Spleen (tissue), 11 donors: ENCODE measurements at regions not wholly inside any gene's neighbourhood (a gene's known extent, or its start where the extent isn't known, plus 50 kb on each side); places are given as distances from the start of the nearest gene placed in this dataset.

Experiments used
- DNase-seq: peaks from one replicate; pipeline ENCODE4 v3.0.0-alpha.2; 2020
- H3K27ac ChIP-seq, 8 donors: fragments of 200-600 bp; sonication (generic) in 7 of 8; 1 replicate in 4 of 8; 2 replicates in 4 of 8; pipeline versions ENCODE4 v1.5.0 to v1.8.0; 2016 to 2021; ENCODE audit warnings: inconsistent platforms in 4 of 8, mild to moderate bottlenecking in 4 of 8, moderate library complexity in 1 of 8
- H3K27me3 ChIP-seq, 7 donors: fragments of 200-600 bp; sonication (generic) in 6 of 7; replicated peaks in 1 of 7; 1 replicate in 4 of 7; 2 replicates in 3 of 7; pipeline versions ENCODE4 v1.5.0 to v1.8.0; 2016 to 2021; ENCODE audit warnings: inconsistent platforms in 3 of 7, mild to moderate bottlenecking in 1 of 7
- H3K36me3 ChIP-seq, 6 donors: fragments of 200-600 bp; sonication (generic) in 5 of 6; 1 replicate in 4 of 6; 2 replicates in 2 of 6; pipeline versions ENCODE4 v1.5.0 to v1.8.0; 2016 to 2021; ENCODE audit warnings: inconsistent platforms in 2 of 6
- H3K4me1 ChIP-seq, 6 donors: fragments of 200-600 bp; sonication (generic) in 5 of 6; 1 replicate in 3 of 6; 2 replicates in 3 of 6; pipeline versions ENCODE4 v1.5.0 to v1.8.0; 2016 to 2021; ENCODE audit warnings: inconsistent platforms in 3 of 6
- H3K4me3 ChIP-seq, 8 donors: fragments of 200-600 bp; sonication (generic) in 7 of 8; 1 replicate in 4 of 8; 2 replicates in 4 of 8; pipeline versions ENCODE4 v1.5.0 to v1.8.0; 2016 to 2021; ENCODE audit warnings: inconsistent platforms in 4 of 8, mild to moderate bottlenecking in 4 of 8, moderate library complexity in 2 of 8
- H3K9me3 ChIP-seq, 8 donors: fragments of 200-600 bp; sonication (generic) in 7 of 8; 1 replicate in 4 of 8; 2 replicates in 4 of 8; pipeline versions ENCODE4 v1.5.0 to v1.8.0; 2016 to 2021; ENCODE audit warnings: inconsistent platforms in 4 of 8
- POLR2A ChIP-seq, 3 donors: fragments of 450-650 bp; IDR thresholded peaks; one replicate each; pipeline ENCODE4 v1.5.1; 2017; ENCODE audit warnings: antibody characterized with exemption in 3 of 3, mild to moderate bottlenecking in 1 of 3
- POLR2AphosphoS5 ChIP-seq, 3 donors: sonication (generic); formaldehyde crosslinking; IDR thresholded peaks; one replicate each; pipeline ENCODE4 v1.5.1; 2017; ENCODE audit warnings: antibody characterized with exemption in 3 of 3
- WGBS, 5 donors: extraction: QIAGEN DNeasy Blood & Tissue Kit in 3 of 5; methylation state at CpG; one replicate each; pipeline versions ENCODE4 v1.1.5 to v1.1.7; 2013 to 2018; 5-methylcytosine and 5-hydroxymethylcytosine counted together
- intact Hi-C: fragments of 100-400 bp; cut with DNase I; formaldehyde crosslinking; loops from one replicate; pipeline ENCODE4 v1.15.0; 2023; ENCODE audit warnings: low total_unique reads
- TF ChIP-seq, protein P1 (sequence below), 11 experiments: fragments of 200-600 bp in 7 of 11; fragments of 450-650 bp in 4 of 11; sonication (generic) in 4 of 11; IDR thresholded peaks in 8 of 11; conservative IDR thresholded peaks in 3 of 11; 1 replicate in 7 of 11; 2 replicates in 4 of 11; pipeline versions ENCODE4 v1.4.0 to v1.8.0; 2016 to 2021; ENCODE audit warnings: antibody characterized with exemption in 11 of 11, inconsistent platforms in 4 of 11, mild to moderate bottlenecking in 1 of 11
- donor health status: healthy with polysubstance abuse.
- donor health status: DM: no; HTN: no; CAD: no; lungs with moderate emphysema.
- donor health status: DM: no; HTN: no; CAD: no.
- donor health status: Bipolar disorder and iron deficiency.
- donor health status: healthy.
- donor health status: DM: no; HTN: no; CAD: no.
- donor health status: DM: yes; HTN: yes; CAD: no.

DNA sequence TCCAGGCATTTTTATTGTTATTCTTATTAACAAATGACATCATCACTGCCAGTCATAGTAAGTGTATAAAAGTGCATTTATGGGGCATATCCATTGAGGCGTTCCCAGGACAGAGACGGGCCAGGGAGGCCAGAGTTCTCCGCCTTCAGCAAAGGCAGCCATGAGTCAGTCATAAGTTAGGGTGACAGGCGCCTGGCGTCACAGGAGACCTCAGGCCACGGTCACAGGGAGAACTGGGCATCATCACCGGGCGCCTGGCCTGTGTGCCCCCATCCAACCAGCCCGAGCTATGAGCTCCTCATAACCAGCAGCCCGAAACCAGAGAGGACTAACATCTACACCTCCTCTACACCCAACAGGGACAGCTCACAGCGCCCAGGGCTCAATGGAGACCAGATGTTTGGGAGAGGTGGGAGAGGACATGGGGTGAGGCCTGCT lies 259.2 kb downstream of the DLL1 start:
- DNase-seq = peak; percentile 65
- Histone ChIP-seq H3K27ac (no peak overlapping the region), H3K27me3 (peaks cover 0 to 19% (median 0%) of the 10 kb centered on the region in 7 donors), H3K4me1 (peaks cover 0 to 1% (median 0%) of the 10 kb centered on the region in 6 donors), H3K9me3 (peaks cover 0 to 28% (median 13%) of the 10 kb centered on the region in 8 donors), H3K4me3 (no peak overlapping the region), H3K36me3 (no peaks in the 10 kb centered on the region)
- intact Hi-C loops = no loop called here
- 91 to 93% (median 92%) methylated on average over 6 to 11 of the region's 11 CpGs for WGBS, 5 donors
- no peak for TF ChIP-seq POLR2A (IDR thresholded peaks at IDR 0.05)
- no peak for TF ChIP-seq POLR2AphosphoS5 (IDR thresholded peaks at IDR 0.05)
- TF ChIP-seq, protein P1, sequence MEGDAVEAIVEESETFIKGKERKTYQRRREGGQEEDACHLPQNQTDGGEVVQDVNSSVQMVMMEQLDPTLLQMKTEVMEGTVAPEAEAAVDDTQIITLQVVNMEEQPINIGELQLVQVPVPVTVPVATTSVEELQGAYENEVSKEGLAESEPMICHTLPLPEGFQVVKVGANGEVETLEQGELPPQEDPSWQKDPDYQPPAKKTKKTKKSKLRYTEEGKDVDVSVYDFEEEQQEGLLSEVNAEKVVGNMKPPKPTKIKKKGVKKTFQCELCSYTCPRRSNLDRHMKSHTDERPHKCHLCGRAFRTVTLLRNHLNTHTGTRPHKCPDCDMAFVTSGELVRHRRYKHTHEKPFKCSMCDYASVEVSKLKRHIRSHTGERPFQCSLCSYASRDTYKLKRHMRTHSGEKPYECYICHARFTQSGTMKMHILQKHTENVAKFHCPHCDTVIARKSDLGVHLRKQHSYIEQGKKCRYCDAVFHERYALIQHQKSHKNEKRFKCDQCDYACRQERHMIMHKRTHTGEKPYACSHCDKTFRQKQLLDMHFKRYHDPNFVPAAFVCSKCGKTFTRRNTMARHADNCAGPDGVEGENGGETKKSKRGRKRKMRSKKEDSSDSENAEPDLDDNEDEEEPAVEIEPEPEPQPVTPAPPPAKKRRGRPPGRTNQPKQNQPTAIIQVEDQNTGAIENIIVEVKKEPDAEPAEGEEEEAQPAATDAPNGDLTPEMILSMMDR (IDR thresholded peaks at IDR 0.05 in 8 of 11, conservative IDR thresholded peaks at IDR 0.05 in 3 of 11) = no peak

DNA sequence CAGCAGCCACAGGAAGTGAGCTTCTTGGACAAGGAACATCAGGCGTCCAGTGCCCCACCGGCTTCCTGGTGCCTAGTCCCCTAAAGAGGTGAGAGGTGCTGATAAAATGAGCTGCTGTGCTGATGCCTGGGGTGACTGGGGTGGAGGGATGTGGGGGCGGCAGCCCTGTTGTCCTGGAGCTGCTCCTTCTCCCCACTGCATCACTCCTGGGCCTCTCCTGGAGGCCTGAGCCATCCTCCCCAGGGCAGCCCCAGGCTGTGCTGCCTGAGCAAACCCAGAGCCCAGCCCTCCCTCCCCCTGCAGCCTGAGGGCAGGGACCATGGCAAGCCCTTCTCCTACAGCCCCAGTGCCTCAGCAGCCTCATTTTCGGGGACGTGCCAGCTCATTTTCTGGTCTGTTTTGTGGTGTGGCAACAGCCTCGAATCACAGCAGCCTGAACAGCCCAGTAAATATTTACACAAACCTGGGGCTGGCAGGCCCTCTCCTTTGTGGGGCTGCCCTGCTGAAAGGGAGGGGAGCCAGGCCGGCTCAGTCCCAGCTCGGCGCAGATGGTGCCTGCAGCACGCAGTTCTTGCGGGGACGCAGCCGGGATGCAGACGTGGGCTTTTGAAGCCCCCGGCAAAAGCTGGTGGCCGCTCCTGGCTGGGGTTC lies 259.9 kb downstream of the DLL1 start:
- intact Hi-C loops = no loop called here
- peaks cover 0 to 24% (median 6%) of the 10 kb centered on the region in 8 donors for H3K9me3 ChIP-seq
- WGBS, 5 donors = 84 to 92% (median 89%) methylated on average over 9 to 16 of the region's 16 CpGs
- no peak overlapping the region for H3K27ac ChIP-seq
- no peaks in the 10 kb centered on the region for H3K4me1 ChIP-seq
- peaks cover 0 to 19% (median 0%) of the 10 kb centered on the region in 7 donors for H3K27me3 ChIP-seq
- TF ChIP-seq POLR2AphosphoS5 (IDR thresholded peaks at IDR 0.05) (no peak), POLR2A (IDR thresholded peaks at IDR 0.05) (no peak)
- TF ChIP-seq, protein P1 (IDR thresholded peaks at IDR 0.05 in 8 of 11, conservative IDR thresholded peaks at IDR 0.05 in 3 of 11) = no peak
- DNase-seq = peak; percentile 63
- H3K4me3 ChIP-seq = no peak overlapping the region
- no peaks in the 10 kb centered on the region for H3K36me3 ChIP-seq

DNA sequence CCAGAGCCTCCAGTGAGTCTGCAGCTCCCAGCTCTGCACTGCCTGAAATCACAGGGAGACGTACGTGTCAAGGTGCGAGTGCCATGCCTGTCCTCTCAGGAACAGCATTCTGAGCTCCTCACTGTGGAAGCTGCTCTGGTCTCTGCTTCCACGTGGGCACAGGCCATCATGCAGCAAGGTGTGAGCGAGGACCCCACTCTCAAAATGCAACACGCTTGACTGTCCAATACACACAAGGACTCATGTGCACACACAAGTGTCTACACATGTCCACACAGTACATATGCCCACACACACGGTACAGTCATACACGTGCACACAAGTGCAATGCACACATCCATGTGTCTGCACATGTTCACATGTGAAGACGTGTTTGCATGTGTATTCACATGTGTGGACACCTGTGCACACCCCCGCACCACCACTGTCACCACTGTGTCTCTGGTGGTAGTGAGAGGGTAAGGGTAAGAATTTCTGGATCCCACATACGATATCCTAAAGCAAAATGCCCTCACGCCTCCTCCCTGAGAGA lies 260.5 kb downstream of the DLL1 start:
- H3K36me3 ChIP-seq = no peaks in the 10 kb centered on the region
- TF ChIP-seq, protein P1 (IDR thresholded peaks at IDR 0.05 in 8 of 11, conservative IDR thresholded peaks at IDR 0.05 in 3 of 11) = no peak
- TF ChIP-seq POLR2AphosphoS5 (IDR thresholded peaks at IDR 0.05) (no peak), POLR2A (IDR thresholded peaks at IDR 0.05) (no peak)
- no peaks in the 10 kb centered on the region for H3K4me1 ChIP-seq
- H3K27me3 ChIP-seq = peaks cover 0 to 19% (median 0%) of the 10 kb centered on the region in 7 donors
- DNase-seq = no peak
- peaks cover 0 to 18% (median under 1%) of the 10 kb centered on the region in 8 donors for H3K9me3 ChIP-seq
- no peak overlapping the region for H3K27ac ChIP-seq
- intact Hi-C loops = no loop called here
- no peak overlapping the region for H3K4me3 ChIP-seq
- 79 to 93% (median 84%) methylated on average over 9 to 12 of the region's 12 CpGs for WGBS, 5 donors
